GM21786 (cell line): ENCODE measurements at regions not wholly inside any gene's neighbourhood (a gene's known extent, or its start where the extent isn't known, plus 50 kb on each side); places are given as distances from the start of the nearest gene placed in this dataset.
"Not testable (repeated sequence)": the region's sequence is repeated elsewhere in the genome, so short reads cannot be mapped to it uniquely, and the experiment has no call there.

ENCODE experiments used
- ATAC-seq: cut with Tn5 transposase; IDR thresholded peaks from one replicate; pipeline ENCODE4 v1.9.1; 2021; ENCODE audit not compliant: unreplicated experiment

DNA sequence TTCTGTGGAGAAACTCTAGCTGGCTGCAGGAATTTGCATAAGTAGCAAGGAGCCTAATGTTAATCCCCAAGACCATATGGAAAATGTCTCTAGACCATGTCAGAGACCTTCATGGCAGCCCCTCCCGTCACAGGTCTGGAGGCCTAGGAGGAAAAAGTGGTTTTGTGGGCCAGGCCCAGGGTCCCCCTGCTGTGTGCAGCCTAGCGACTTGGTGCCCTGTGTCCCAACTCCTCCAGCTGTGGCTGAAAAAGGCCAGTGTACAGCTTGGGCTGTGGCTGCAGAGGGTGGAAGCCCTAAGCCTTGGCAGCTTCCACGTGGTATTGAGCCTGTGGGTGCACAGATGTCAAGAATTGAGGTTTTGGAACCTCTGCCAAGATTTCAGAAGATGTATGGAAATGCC lies 306.9 kb upstream of the CA10 start:
- ATAC-seq = no peak

DNA sequence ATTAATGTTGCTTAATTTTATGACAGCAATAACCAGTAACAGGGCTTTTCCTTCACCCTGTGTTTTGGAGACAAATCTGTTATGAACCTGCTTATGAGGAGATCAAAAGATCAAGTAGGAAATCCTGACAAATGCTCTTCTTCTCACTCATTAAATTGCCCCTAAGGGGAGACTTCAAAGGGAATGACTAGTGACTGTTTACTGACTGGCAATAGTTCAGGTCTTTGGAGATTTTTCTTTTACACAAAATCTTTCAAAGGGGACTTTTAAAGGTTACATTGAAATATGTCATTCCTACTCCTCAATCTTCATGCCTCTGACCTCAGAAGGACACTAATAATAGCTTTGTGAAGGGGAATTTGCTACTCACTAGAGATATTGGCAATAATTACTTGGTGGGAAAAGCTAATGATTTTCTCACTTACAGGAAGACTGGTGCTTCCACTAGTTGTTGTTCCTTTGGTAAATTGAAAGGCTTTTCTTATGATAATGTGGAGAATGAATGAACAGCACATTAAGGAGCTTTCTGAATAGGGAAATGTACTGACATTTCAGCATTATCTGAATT lies 292.9 kb upstream of the CA10 start:
- ATAC-seq = no peak

DNA sequence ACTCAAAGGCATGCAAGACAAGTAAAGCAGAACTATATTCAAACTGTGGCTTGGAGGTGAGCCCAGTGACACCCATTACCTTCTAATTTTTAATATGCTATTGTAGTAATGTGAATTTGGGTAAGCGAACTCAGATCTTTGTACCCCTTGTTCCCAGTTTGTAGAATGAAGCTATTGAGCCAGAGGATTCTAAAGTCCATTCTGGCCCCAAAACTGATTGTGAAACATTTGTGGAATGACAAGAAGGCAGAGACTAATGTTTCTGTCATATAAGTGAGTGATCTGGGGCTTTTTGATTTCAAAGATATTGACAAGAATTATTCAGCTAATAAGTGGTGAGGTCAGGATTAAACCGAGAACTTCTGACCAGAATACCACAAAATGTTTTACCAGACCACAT lies 283.8 kb upstream of the CA10 start:
- no peak for ATAC-seq

DNA sequence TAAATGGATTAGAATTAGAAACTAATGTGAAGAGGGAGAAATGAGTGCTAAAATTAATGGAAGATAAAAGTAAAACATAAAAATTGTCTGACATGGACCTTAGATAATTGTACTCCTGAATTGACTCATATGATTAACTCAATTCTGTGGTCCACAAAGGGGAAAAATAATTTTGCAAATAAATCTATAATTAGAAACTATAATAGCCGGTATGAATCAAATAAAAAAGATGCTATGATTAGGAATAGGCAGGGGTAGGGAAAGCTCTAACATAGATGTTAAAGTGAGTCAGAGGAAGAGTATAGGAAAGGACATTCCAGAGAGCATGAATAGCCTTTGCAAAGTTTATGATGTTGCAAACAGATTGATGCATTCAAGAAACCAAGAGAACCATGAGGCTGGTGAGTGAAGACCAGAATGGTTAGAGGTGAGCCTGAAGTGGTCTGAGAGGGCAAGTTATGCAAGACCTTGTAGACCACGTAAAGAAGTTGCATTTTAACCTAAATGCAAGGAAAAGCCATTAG lies 262.1 kb upstream of the CA10 start:
- no peak for ATAC-seq

DNA sequence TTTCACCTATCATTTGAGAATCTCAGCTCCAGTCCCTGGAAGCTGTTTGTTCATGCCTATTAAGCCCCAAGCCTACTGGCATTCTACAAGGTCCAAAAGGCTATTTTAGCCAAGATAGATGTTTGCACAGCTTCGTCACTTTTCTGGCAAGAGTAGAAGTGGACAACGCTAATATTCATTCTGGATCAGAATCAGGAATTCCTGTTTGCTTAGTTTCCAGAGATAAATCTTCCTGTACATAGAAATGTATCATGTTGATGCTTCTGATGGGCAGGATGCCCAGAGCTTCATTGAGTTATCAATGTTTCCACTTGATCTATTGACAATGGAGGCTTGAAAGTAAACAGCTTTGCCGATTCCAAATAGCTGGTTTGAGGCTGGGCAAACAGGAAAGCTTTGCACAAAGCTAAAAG lies 260.7 kb upstream of the CA10 start:
- no peak for ATAC-seq

DNA sequence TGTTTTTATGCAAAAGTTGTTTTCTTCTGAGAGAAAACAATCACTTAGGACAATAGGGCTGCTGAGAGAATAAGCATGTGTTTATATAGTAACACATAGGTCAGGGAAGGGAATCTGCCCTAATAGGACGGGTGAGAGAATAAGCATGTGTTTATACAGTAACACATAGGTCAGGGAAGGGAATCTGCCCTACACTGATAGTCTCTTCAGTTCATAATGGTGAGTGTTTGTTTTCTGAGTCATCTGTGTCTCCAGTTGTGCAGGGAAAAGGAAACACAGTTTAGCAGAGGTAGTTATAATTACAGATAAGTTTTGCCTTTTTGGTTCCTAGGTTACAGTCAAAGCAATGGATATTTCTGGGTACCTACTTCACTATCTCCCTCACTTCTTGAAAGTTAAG lies 252.3 kb upstream of the CA10 start:
- ATAC-seq = no peak

DNA sequence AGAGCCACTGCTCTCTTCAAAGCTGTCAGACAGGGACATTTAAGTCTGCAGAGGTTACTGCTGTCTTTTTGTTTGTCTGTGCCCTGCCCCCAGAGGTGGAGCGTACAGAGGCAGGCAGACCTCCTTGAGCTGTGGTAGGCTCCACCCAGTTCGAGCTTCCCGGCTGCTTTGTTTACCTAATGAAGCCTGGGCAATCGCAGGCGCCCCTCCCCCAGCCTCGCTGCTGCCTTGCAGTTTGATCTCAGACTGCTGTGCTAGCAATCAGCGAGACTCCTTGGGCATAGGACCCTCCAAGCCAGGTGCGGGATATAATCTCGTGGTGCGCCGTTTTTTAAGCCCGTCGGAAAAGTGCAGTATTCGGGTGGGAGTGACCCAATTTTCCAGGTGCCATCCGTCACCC lies 250.7 kb upstream of the CA10 start:
- ATAC-seq = not testable (repeated sequence)

DNA sequence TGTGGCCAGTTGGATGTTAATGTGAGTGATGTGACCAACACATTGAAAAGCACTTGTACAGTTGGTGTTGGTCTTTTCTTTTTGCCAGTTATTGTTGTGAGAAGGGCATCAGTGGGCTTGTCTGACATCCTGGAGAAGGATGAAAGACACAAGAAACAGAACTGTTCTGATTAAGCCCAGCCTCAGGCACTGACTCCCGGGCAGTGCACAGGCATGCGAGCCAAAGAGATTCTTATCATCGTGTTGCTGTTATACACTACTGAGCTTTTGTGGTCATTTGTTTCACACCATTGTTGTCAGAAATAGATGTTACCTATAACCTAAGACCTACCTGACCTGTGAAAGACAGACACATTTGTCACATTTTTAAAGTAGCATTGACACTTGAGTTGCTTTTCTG lies 236.8 kb upstream of the CA10 start:
- no peak for ATAC-seq

DNA sequence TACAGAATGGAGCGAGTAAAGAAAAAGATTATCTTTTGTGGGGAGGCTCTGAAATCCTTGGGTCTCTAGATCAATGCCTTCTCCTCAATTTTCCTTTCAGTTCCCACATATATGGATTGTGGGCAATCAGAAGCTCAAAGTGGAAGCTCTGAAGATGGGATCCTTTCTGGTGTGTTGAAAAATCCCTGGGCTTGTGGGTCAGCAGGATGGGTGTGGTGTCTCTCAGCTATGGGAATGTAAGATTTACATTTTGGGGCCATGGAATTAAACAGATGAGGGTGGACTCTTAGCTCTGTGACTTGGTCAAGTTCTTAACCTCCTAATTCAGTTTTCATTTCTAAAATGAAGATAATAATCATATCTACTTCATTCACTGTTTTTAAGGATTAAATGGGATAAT lies 231.9 kb upstream of the CA10 start:
- no peak for ATAC-seq

DNA sequence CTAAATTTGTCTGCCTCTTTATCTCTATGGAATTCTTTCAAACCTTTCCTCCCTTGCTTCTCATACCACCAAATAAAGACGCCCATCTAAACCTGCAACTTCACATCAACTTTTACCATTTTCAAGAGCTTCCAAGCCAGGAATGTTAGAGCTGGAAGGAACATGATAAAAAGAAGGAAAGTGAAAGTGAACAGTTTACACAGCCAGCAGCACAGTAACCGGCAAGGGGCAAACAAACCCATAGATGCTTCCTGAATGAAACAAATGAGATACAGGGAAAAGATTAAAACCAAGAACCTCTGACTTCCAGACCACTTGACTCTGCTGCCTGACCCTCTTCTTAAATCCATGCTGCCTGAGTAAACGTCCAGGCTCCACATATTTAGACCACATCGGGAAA lies 231.1 kb upstream of the CA10 start:
- no peak for ATAC-seq

DNA sequence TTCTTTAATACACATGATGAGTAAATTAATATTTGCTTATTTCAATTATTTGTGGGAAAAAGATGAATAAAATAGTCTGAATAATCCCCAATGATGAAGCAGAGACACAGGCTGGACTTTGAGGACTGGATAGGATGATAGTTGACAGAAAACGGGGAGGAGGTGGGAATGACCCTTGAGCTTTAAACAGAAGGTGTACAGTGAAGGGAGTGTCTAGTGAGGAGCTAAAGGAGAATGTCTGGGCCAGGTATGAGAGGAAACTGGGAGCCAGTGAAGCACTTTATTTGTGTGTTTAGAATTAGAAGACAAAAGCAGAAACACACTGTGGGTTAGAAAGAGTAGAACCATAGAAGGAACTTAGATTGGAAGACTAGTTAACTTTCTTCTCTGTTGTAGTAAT lies 230.4 kb upstream of the CA10 start:
- ATAC-seq = no peak

DNA sequence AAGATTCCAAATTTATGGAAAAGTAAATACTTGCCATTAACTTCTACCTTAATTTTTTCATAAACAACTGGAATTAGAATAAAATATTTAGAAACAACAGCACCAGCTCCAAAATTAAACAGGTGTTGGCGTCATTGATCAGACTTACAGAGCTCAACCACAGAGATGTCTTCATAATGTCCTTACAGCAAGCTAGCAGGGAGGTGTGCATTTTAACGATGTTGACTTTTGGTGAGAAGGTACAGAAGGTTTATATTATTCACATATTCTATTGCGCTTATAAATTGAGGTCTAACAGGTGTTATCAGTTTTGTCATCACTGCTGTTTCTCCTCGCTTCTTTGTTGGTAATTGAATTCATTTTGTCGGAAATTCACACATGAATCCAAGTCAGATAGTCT lies 226.2 kb upstream of the CA10 start:
- ATAC-seq = no peak

DNA sequence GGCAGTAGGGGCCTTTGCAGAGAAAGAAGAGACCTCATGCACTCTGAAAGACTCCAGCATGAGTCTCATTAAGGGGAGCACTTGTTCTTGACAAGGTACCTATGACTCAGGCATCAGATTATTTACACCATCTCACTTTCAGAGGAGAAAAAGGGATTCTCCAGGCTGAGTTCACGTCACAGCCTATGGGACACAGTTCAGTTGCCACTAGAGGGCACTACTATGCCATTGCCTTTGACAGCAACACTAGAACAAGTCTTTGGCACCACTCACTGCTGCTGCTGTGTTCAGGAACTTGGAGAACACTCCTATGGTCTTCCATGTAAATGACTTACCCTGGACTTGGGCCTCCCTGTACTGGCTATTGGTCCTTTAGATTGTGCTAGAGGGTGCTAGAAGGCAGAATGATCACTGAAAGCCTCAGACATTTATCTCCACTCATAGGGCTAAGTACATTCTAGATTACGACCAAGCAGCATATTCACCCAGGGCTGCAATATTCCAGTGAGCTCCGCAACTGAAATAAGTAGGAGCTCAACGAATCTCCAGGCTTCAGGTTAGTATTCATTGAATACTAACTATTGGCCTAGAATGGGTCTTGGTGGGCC lies 225.1 kb upstream of the CA10 start:
- peak; percentile 58 for ATAC-seq

DNA sequence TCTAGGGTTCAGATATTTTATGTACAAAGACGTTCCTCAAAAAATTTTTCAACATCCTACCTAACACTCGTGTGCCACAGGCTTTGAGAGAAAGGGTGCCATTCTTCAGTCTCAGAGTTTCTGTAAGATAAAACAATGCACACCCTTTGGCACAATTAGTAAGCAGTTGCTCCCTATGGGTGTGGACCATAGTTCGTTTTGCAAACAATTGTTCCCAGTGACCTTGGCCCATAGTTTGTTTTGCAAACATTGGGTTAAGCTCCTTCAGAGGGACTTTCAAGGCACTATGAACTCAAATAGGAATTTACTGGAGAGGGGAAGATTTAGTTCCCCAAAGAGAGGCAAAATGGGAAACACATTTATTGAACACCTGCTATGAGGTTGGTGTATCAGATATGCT lies 220.3 kb upstream of the CA10 start:
- ATAC-seq = no peak

DNA sequence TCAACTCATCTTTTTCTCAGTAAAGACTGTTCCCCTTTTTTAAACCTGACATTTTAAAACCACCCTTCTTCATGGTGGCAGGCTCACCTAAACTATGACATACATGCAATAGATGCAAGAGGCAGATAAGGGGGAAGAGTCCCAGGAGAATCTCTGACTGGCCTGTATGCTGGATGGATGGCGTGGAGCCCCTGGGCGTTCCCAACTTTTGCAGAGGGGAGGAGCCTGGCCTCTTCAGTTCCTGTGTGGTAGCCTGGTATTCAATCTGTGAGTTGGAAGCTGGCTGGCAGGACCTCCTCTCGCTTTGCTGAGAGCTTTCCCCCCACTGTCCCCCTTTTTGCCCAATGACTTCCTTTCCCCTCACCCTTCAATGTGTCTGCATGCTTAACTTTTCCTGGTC lies 217.6 kb upstream of the CA10 start:
- no peak for ATAC-seq

DNA sequence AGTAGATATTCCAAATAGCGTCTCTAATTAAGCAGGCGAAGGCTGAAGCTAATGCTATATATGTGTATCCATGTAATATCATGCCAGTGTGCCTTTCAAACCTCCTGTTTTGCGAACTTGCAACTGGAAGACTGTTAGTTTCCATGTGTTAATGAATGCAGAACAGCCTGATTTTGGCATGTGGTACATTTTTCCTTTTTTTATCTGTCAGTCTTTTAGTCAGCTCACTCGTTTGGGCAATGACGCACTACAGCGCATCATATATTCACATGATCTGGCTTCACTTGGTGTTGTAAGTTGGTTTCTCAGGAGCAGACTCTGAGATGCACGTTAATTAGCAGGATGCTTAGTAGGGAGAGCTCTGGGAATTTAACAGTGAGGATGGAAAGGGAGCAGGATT lies 210.4 kb upstream of the CA10 start:
- no peak for ATAC-seq

DNA sequence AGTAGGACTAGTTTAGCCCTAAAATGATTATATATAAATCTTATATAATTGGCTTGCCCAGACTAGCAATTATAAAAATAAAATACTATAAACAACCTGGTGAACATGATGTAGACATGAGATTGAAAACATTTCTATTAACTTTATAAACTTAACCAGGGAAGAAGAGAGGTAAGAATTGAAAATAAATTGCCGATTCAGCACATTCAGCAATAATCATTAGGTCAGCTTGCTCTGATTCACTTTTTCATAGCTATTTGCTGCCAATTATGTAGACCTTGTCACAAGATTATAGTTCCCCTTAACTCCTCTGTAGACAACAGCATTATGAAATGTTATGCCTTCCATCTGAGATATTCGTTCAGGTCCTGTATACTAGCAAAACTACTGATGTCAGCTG lies 199.3 kb upstream of the CA10 start:
- ATAC-seq = no peak

DNA sequence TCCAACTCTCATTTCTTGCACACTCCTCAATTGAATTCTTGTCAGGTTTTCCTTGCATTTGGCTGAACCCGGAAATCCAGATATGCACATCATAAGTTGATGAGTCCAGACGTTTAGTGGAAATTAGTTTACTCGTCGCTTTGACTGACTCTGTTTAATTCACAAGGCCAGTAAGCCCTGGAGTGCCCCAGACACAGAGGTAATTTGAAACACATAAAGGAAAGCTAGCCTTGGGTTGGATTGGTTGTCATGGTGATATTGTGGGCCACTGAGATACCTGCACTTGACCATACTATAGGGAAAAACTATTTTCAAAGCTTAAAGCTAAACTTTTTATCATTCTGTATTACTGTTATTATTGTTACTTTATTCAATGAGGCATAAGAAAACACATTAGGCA lies 178.3 kb upstream of the CA10 start:
- ATAC-seq = no peak

DNA sequence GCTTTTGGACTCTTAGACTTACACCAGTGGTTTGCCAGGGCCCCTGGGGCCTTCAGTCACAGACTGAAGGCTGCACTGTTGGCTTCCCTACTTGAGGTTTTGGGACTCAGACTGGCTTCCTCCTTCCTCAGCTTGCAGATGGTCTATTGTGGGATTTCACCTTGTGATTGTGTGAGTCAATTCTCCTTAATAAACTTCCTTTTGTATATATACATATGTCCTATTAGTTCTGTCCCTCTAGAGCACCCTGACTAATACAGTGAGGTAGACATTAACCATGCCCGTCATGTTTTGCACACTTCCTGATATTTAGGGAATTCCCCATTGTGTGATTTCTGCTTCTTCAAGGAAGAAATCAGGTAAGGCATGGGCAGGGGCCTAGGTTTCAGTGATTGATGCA lies 147.8 kb upstream of the CA10 start:
- ATAC-seq = no peak

DNA sequence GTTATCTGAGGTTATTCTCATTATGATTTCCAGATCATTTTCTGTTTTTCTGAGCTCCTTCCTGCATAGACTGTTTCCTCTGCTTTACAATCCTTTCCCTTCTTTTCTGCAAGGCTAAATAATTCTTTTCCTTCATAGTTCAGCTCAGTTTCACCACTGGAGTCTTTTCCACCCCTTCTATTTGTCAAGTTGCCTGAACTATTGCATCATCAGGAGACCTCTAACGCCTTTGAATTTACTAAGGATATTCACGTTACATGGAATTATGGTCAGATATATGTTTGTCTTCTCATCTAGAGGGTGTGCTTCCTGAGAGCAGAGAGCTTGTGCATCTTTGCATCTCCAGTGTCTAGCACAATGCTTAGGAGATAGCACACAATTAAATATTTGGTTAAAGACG lies 140.4 kb upstream of the CA10 start:
- ATAC-seq = no peak

DNA sequence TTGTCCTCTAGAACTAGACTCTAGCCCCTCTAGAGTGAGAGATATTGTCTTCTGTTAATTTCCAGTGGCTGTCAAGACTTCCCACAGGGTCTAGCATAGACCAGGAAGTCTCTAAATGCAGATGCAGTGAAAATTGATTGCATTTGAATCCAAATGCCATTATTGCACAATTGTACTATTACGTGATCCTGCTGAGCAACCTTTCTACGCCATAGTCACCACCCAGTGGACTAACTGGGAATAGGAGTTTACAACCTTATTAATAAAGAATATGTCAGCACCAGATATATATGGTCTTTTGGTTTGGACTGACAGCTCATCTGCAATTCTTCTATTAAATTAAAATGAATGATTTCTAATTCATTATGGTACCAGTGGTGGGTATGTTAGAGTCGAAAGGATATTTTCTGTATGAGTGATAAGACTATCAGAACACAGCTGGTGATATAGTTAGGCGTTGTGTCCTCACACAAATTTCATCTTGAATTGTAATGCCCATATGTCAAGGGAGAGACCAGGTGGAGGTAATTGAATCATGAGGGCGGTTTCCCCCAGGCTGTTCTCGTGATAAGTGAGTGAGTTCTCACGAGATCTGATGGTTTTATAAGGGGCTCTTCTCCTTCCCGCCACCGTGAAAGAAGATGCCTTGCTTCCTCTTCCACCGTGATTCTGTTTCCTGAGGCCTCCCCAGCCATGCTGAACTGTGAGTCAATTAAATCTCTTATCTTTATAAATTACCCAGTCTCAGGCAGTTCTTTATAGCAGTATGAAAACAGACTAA lies 138.9 kb upstream of the CA10 start:
- no peak for ATAC-seq

DNA sequence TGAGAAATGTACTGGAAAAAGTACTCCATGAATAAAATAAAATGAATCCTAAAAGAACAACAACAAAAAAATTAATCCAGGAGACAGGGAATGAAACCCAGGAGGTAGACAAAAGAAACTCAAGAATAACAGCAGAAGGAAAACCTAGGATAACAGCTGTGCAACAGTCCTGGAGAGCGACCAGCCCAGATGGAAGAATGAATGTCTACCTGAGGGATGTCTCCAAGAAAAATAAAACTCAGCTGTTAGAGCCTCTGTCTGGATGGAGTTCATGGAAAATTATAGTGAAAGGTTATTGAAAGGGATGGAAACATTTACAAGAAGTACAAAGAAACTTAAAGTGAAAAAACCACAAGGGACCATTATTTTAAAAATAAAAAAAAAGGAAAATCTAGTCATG lies 135.8 kb upstream of the CA10 start:
- no peak for ATAC-seq
